ENCODE measurements at regions not wholly inside any gene's neighbourhood (a gene's known extent, or its start where the extent isn't known, plus 50 kb on each side); places are given as distances from the start of the nearest gene placed in this dataset.

DNA sequence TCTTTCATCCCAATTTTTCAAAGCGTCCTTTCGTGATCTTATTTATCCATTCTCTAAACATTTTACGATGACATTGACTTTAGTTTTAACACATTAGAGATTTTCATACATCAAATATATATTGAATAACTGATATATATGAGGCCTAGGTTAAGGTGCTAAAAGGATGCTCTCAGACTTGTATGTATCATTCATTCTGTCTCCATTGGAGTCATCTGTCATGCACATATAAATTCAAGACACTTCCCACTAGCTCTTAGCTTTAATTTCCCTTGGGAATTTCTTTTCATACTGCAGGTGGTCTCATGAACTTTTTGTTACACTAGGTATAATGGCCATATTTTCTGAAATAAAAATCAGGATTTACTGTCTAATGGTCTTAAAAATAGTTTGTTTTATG lies 635.8 kb upstream of the C9orf72 start:
- Histone ChIP-seq H3K27ac (no peak overlapping the region), H3K4me2 (no peak overlapping the region), H3K9ac (no peak overlapping the region), H3K4me1 (0 out of 20 replicates have a peak, but pooled peaks cover 0 to 6% (median 0%) of the 10 kb centered on the region in 10 experiments), H3K36me3 (no peaks in the 10 kb centered on the region), H3K9me3 (replicated peaks in 1 of 11) (no peaks in the 10 kb centered on the region), H3K4me3 (no peak overlapping the region), H4K20me1 (no peaks in the 10 kb centered on the region), H3K27me3 (no peaks in the 10 kb centered on the region)
- no peak for TF ChIP-seq Cebpa-rat (IDR thresholded peaks at IDR 0.05)

DNA sequence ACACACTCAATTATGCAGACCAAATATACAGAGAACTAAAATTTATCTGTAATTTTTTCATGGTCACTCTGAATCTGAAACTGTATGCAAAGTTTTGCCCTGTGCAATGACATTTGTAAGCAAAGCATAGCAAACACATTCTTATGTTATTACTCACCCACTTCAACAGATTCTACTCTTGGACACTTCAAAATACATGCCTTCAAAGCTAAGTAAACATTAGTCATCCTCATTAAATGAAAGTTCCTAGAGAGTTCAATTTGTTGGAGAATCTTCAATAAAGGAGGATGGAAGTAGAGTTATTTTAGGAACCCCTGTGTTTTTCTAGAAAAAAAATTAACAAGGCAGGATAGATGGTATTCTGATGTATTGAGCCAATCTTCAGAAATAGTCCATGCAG lies 639.7 kb upstream of the C9orf72 start:
- Histone ChIP-seq H3K9ac (no peak overlapping the region), H3K27me3 (no peaks in the 10 kb centered on the region), H3K36me3 (no peaks in the 10 kb centered on the region), H3K4me3 (no peak overlapping the region), H3K27ac (no peak overlapping the region), H4K20me1 (no peaks in the 10 kb centered on the region), H3K4me2 (no peak overlapping the region), H3K9me3 (replicated peaks in 1 of 11) (no peaks in the 10 kb centered on the region), H3K4me1 (no peaks in the 10 kb centered on the region)
- no peak for TF ChIP-seq Cebpa-rat (IDR thresholded peaks at IDR 0.05)

- no peak for TF ChIP-seq Cebpa-rat (IDR thresholded peaks at IDR 0.05)
- no peaks in the 10 kb centered on the region for H3K27me3 ChIP-seq
- H3K4me1 ChIP-seq: no peaks in the 10 kb centered on the region
- no peak overlapping the region for H3K9ac ChIP-seq
- no peak overlapping the region for H3K4me2 ChIP-seq
- no peak overlapping the region for H3K27ac ChIP-seq
- H4K20me1 ChIP-seq: no peaks in the 10 kb centered on the region
- H3K4me3 ChIP-seq: no peak overlapping the region
- H3K9me3 ChIP-seq (replicated peaks in 1 of 11): no peaks in the 10 kb centered on the region
- no peaks in the 10 kb centered on the region for H3K36me3 ChIP-seq
Measured at GRCh38 chr9:28215536-28216299, 642.4 kb upstream of the C9orf72 start.

DNA sequence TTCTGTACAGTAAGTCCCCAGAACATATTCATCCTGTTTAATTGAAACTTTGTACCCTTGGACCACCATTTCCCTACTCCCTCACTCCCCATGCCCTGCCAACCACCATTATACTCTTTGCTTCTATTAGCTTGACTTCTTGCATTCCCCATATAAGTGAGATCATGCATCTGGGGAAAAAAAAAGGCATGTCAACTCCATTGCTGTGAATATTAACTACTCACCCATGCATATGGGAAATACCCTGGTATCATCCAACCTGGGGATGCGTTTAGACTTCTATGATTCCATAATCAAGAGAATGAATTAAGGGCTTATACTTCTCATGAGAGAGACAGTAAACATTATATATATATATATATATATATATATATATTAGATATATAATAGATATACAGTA lies 659.4 kb upstream of the C9orf72 start:
- no peak overlapping the region for H3K4me2 ChIP-seq
- no peaks in the 10 kb centered on the region for H4K20me1 ChIP-seq
- H3K27me3 ChIP-seq: 0 out of 22 replicates have a peak, but pooled peaks cover 0 to 4% (median 0%) of the 10 kb centered on the region in 11 experiments
- peaks cover 0 to 22% (median 12%) of the 10 kb centered on the region in 10 experiments; a peak in 14 of 20 replicates for H3K4me1 ChIP-seq
- no peaks in the 10 kb centered on the region for H3K9me3 ChIP-seq (replicated peaks in 1 of 11)
- H3K9ac ChIP-seq: no peak overlapping the region
- H3K27ac ChIP-seq: no peak overlapping the region
- no peak overlapping the region for H3K4me3 ChIP-seq
- no peak for TF ChIP-seq Cebpa-rat (IDR thresholded peaks at IDR 0.05)
- no peaks in the 10 kb centered on the region for H3K36me3 ChIP-seq

- H3K9ac ChIP-seq: no peak overlapping the region
- TF ChIP-seq Cebpa-rat (IDR thresholded peaks at IDR 0.05): no peak
- peak overlapping the region in 1 of 11 experiments; percentile 7; a peak in 1 of 22 replicates for H3K27ac ChIP-seq
- H3K27me3 ChIP-seq: 0 out of 22 replicates have a peak, but pooled peaks cover 0 to 4% (median 0%) of the 10 kb centered on the region in 11 experiments
- H3K9me3 ChIP-seq (replicated peaks in 1 of 11): no peaks in the 10 kb centered on the region
- peak overlapping the region in 10 of 11 experiments; percentile 2 to 72 (median 26); a peak in 11 of 22 replicates for H3K4me2 ChIP-seq
- H3K36me3 ChIP-seq: no peaks in the 10 kb centered on the region
- H4K20me1 ChIP-seq: no peaks in the 10 kb centered on the region
- no peak overlapping the region for H3K4me3 ChIP-seq
- peaks cover 0 to 22% (median 12%) of the 10 kb centered on the region in 10 experiments; a peak in 14 of 20 replicates for H3K4me1 ChIP-seq
Measured at GRCh38 chr9:28234133-28234893, 661.0 kb upstream of the C9orf72 start.

- H3K4me1 ChIP-seq: peaks cover 0 to 22% (median 12%) of the 10 kb centered on the region in 10 experiments; a peak in 14 of 20 replicates
- H3K9me3 ChIP-seq (replicated peaks in 1 of 11): peaks cover 0 to 1% (median 0%) of the 10 kb centered on the region in 11 experiments; a peak in 2 of 22 replicates
- no peaks in the 10 kb centered on the region for H4K20me1 ChIP-seq
- H3K27me3 ChIP-seq: 0 out of 22 replicates have a peak, but pooled peaks cover 0 to 4% (median 0%) of the 10 kb centered on the region in 11 experiments
- peak overlapping the region in 6 of 11 experiments; percentile 15 to 72 (median 42); a peak in 8 of 22 replicates for H3K4me2 ChIP-seq
- H3K9ac ChIP-seq: no peak overlapping the region
- H3K27ac ChIP-seq: peak overlapping the region in 1 of 11 experiments; percentile 7; a peak in 1 of 22 replicates
- H3K4me3 ChIP-seq: no peak overlapping the region
- no peaks in the 10 kb centered on the region for H3K36me3 ChIP-seq
- no peak for TF ChIP-seq Cebpa-rat (IDR thresholded peaks at IDR 0.05)
Measured at GRCh38 chr9:28234894-28235277, 661.6 kb upstream of the C9orf72 start.

GRCh38 chr9:28249424-28249823 lies 676.1 kb upstream of the C9orf72 start:
- TF ChIP-seq Cebpa-rat (IDR thresholded peaks at IDR 0.05): no peak
- Histone ChIP-seq H3K4me3 (no peak overlapping the region), H3K27ac (no peak overlapping the region), H3K9me3 (replicated peaks in 1 of 11) (no peaks in the 10 kb centered on the region), H3K9ac (no peak overlapping the region), H3K36me3 (no peaks in the 10 kb centered on the region), H3K27me3 (no peaks in the 10 kb centered on the region), H3K4me2 (no peak overlapping the region), H3K4me1 (no peaks in the 10 kb centered on the region), H4K20me1 (no peaks in the 10 kb centered on the region)

DNA sequence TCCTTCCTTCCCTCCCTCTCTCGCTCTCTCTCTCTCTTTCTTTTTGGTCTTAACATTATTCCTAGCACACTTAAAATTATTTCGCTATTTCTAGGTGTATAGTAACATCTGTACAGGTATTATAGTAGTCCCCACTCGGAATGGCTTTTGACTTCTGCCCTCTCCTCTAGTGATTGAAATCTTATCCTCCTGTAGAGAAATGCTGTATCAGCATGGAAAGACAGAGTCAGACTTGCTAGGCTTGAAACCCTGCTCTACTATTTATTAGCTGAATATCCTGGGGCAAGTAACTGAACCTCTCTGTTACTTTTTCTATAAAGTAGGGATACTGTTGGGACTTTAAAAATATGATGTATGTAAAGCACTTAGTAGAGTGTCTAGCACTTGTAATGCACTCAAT lies 681.9 kb upstream of the C9orf72 start:
- Histone ChIP-seq H3K4me2 (no peak overlapping the region), H3K4me3 (no peak overlapping the region), H3K4me1 (no peaks in the 10 kb centered on the region), H3K36me3 (no peaks in the 10 kb centered on the region), H3K27me3 (no peaks in the 10 kb centered on the region), H3K27ac (no peak overlapping the region), H3K9me3 (replicated peaks in 1 of 11) (no peaks in the 10 kb centered on the region), H4K20me1 (no peaks in the 10 kb centered on the region), H3K9ac (no peak overlapping the region)
- TF ChIP-seq Cebpa-rat (IDR thresholded peaks at IDR 0.05): no peak

GRCh38 chr9:28260330-28260729 lies 687.0 kb upstream of the C9orf72 start:
- no peak for TF ChIP-seq Cebpa-rat (IDR thresholded peaks at IDR 0.05)
- Histone ChIP-seq H3K4me1 (no peaks in the 10 kb centered on the region), H3K9ac (no peak overlapping the region), H3K27me3 (no peaks in the 10 kb centered on the region), H3K36me3 (no peaks in the 10 kb centered on the region), H4K20me1 (no peaks in the 10 kb centered on the region), H3K27ac (no peak overlapping the region), H3K4me3 (no peak overlapping the region), H3K4me2 (no peak overlapping the region), H3K9me3 (replicated peaks in 1 of 11) (no peaks in the 10 kb centered on the region)
